ENCODE measurements at regions not wholly inside any gene's neighbourhood (a gene's known extent, or its start where the extent isn't known, plus 50 kb on each side); places are given as distances from the start of the nearest gene placed in this dataset.

GRCh38 chr2:4518596-4518995, 815.2 kb downstream of the DCDC2C start:
- Histone ChIP-seq H3K27me3 (ENCODE audit: low read depth) (no peaks in the 10 kb centered on the region), H3K36me3 (replicated peaks) (no peaks in the 10 kb centered on the region), H3K4me1 (no peaks in the 10 kb centered on the region), H3K4me3 (no peak overlapping the region), H3K9me3 (peaks cover 2% of the 10 kb centered on the region; the same call in 1 of the 2 replicates)
- in situ Hi-C loops (cut with MboI; ENCODE audit: low sequenced_read_pairs): no loop called here
- DNase-seq (ENCODE audit: low spot score in 2 of 2): no peak

- no peaks in the 10 kb centered on the region for H3K36me3 ChIP-seq (replicated peaks)
- in situ Hi-C loops (cut with MboI; ENCODE audit: low sequenced_read_pairs): no loop called here
- no peaks in the 10 kb centered on the region for H3K4me1 ChIP-seq
- no peak for DNase-seq (ENCODE audit: low spot score in 2 of 2)
- no peak overlapping the region for H3K4me3 ChIP-seq
- no peaks in the 10 kb centered on the region for H3K27me3 ChIP-seq (ENCODE audit: low read depth)
- peaks cover 4% of the 10 kb centered on the region; the same call in 1 of the 2 replicates for H3K9me3 ChIP-seq
These were observed 819.4 kb downstream of the DCDC2C start for GRCh38 chr2:4522498-4523421.

- Histone ChIP-seq H3K36me3 (replicated peaks) (no peaks in the 10 kb centered on the region), H3K4me1 (no peaks in the 10 kb centered on the region), H3K27me3 (ENCODE audit: low read depth) (no peaks in the 10 kb centered on the region), H3K9me3 (0 out of 2 replicates have a peak, but pooled peaks cover 3% of the 10 kb centered on the region), H3K4me3 (no peak overlapping the region)
- in situ Hi-C loops (cut with MboI; ENCODE audit: low sequenced_read_pairs): no loop called here
- DNase-seq (ENCODE audit: low spot score in 2 of 2): no peak
These were observed 824.0 kb downstream of the DCDC2C start for GRCh38 chr2:4527416-4527815.

- Histone ChIP-seq H3K4me1 (no peaks in the 10 kb centered on the region), H3K4me3 (no peak overlapping the region), H3K36me3 (replicated peaks) (no peaks in the 10 kb centered on the region), H3K9me3 (peaks cover 3% of the 10 kb centered on the region; the same call in 1 of the 2 replicates), H3K27me3 (ENCODE audit: low read depth) (no peaks in the 10 kb centered on the region)
- no peak for DNase-seq (ENCODE audit: low spot score in 2 of 2)
- in situ Hi-C loops (cut with MboI; ENCODE audit: low sequenced_read_pairs): no loop called here
These were observed 824.9 kb downstream of the DCDC2C start for GRCh38 chr2:4528246-4528645.

GRCh38 chr2:4528773-4529172, 825.4 kb downstream of the DCDC2C start:
- Histone ChIP-seq H3K27me3 (ENCODE audit: low read depth) (no peaks in the 10 kb centered on the region), H3K4me3 (no peak overlapping the region), H3K9me3 (peaks cover 3% of the 10 kb centered on the region; the same call in 1 of the 2 replicates), H3K36me3 (replicated peaks) (no peaks in the 10 kb centered on the region), H3K4me1 (no peaks in the 10 kb centered on the region)
- in situ Hi-C loops (cut with MboI; ENCODE audit: low sequenced_read_pairs): no loop called here
- DNase-seq (ENCODE audit: low spot score in 2 of 2): no peak

GRCh38 chr2:4529738-4530137, 826.4 kb downstream of the DCDC2C start:
- in situ Hi-C loops (cut with MboI; ENCODE audit: low sequenced_read_pairs): no loop called here
- H3K4me3 ChIP-seq: no peak overlapping the region
- H3K36me3 ChIP-seq (replicated peaks): no peaks in the 10 kb centered on the region
- H3K9me3 ChIP-seq: peaks cover 3% of the 10 kb centered on the region; the same call in 1 of the 2 replicates
- no peaks in the 10 kb centered on the region for H3K27me3 ChIP-seq (ENCODE audit: low read depth)
- H3K4me1 ChIP-seq: no peaks in the 10 kb centered on the region
- no peak for DNase-seq (ENCODE audit: low spot score in 2 of 2)

- no peaks in the 10 kb centered on the region for H3K27me3 ChIP-seq (ENCODE audit: low read depth)
- in situ Hi-C loops (cut with MboI; ENCODE audit: low sequenced_read_pairs): no loop called here
- H3K4me3 ChIP-seq: no peak overlapping the region
- H3K9me3 ChIP-seq: peaks cover 3% of the 10 kb centered on the region; the same call in 1 of the 2 replicates
- no peaks in the 10 kb centered on the region for H3K36me3 ChIP-seq (replicated peaks)
- DNase-seq (ENCODE audit: low spot score in 2 of 2): no peak
- H3K4me1 ChIP-seq: no peaks in the 10 kb centered on the region
These were observed 826.9 kb downstream of the DCDC2C start for GRCh38 chr2:4530231-4530630.

- Histone ChIP-seq H3K4me1 (no peaks in the 10 kb centered on the region), H3K27me3 (ENCODE audit: low read depth) (no peaks in the 10 kb centered on the region), H3K4me3 (no peak overlapping the region), H3K9me3 (no peaks in the 10 kb centered on the region; the same call in 1 of the 2 replicates), H3K36me3 (replicated peaks) (no peaks in the 10 kb centered on the region)
- DNase-seq (ENCODE audit: low spot score in 2 of 2): no peak
- in situ Hi-C loops (cut with MboI; ENCODE audit: low sequenced_read_pairs): no loop called here
These were observed 830.4 kb downstream of the DCDC2C start for GRCh38 chr2:4533806-4534205.

- H3K4me3 ChIP-seq: no peak overlapping the region
- in situ Hi-C loops (cut with MboI; ENCODE audit: low sequenced_read_pairs): no loop called here
- H3K4me1 ChIP-seq: no peaks in the 10 kb centered on the region
- H3K27me3 ChIP-seq (ENCODE audit: low read depth): no peaks in the 10 kb centered on the region
- DNase-seq (ENCODE audit: low spot score in 2 of 2): no peak
- H3K36me3 ChIP-seq (replicated peaks): no peaks in the 10 kb centered on the region
- H3K9me3 ChIP-seq: no peaks in the 10 kb centered on the region
These were observed 835.7 kb downstream of the DCDC2C start for GRCh38 chr2:4539121-4539520.

GRCh38 chr2:4549666-4550210, 846.4 kb downstream of the DCDC2C start:
- no peaks in the 10 kb centered on the region for H3K27me3 ChIP-seq (ENCODE audit: low read depth)

GRCh38 chr2:4551691-4552474, 848.5 kb downstream of the DCDC2C start:
- DNase-seq (ENCODE audit: low spot score in 2 of 2): no peak
- no peak overlapping the region for H3K4me3 ChIP-seq
- no peaks in the 10 kb centered on the region for H3K4me1 ChIP-seq
- H3K36me3 ChIP-seq (replicated peaks): no peaks in the 10 kb centered on the region
- no peaks in the 10 kb centered on the region for H3K27me3 ChIP-seq (ENCODE audit: low read depth)
- in situ Hi-C loops (cut with MboI; ENCODE audit: low sequenced_read_pairs): no loop called here
- H3K9me3 ChIP-seq: no peaks in the 10 kb centered on the region

More at GRCh38 chr2:4549666-4550210, 846.4 kb downstream of the DCDC2C start:
- DNase-seq (ENCODE audit: low spot score in 2 of 2): no peak
- Histone ChIP-seq H3K4me3 (no peak overlapping the region), H3K9me3 (no peaks in the 10 kb centered on the region), H3K4me1 (no peaks in the 10 kb centered on the region), H3K36me3 (replicated peaks) (no peaks in the 10 kb centered on the region)
- in situ Hi-C loops (cut with MboI; ENCODE audit: low sequenced_read_pairs): no loop called here

- no peaks in the 10 kb centered on the region for H3K4me1 ChIP-seq
- no peak for DNase-seq (ENCODE audit: low spot score in 2 of 2)
- no peak overlapping the region for H3K4me3 ChIP-seq
- in situ Hi-C loops (cut with MboI; ENCODE audit: low sequenced_read_pairs): no loop called here
- H3K36me3 ChIP-seq (replicated peaks): no peaks in the 10 kb centered on the region
- no peaks in the 10 kb centered on the region for H3K27me3 ChIP-seq (ENCODE audit: low read depth)
- no peaks in the 10 kb centered on the region for H3K9me3 ChIP-seq
These were observed 849.9 kb downstream of the DCDC2C start for GRCh38 chr2:4553241-4553640.

GRCh38 chr2:4556135-4556896, 852.9 kb downstream of the DCDC2C start:
- in situ Hi-C loops (cut with MboI; ENCODE audit: low sequenced_read_pairs): no loop called here
- DNase-seq (ENCODE audit: low spot score in 2 of 2): no peak
- no peak overlapping the region for H3K4me3 ChIP-seq
- no peaks in the 10 kb centered on the region for H3K27me3 ChIP-seq (ENCODE audit: low read depth)
- H3K36me3 ChIP-seq (replicated peaks): no peaks in the 10 kb centered on the region
- H3K9me3 ChIP-seq: no peaks in the 10 kb centered on the region
- H3K4me1 ChIP-seq: no peaks in the 10 kb centered on the region
